ENCODE measurements at regions not wholly inside any gene's neighbourhood (a gene's known extent, or its start where the extent isn't known, plus 50 kb on each side); places are given as distances from the start of the nearest gene placed in this dataset.

DNA sequence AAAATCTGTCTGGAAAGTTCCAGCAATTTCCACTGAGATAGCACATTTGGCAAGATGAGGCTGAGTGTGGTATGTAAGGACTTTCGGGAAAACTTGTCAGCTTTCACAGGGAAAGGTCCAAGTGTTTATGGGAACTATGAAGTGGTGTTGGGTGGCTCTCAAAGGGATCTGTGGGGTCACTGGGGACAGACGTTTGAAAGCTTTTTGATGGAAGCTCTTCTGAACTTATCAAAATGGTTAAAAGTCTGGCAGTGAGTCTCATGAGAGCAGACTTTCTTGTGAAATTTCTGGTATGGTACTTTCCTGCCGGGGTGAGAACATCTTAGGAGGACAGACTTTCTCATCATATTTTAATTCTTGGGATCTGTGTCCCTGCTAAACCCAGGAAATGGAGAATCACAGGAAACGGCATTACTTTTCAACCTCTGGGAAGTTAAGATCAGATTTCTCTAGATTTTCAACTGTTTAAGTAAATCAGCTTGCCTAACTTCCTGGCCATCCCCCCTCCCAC is 546.3 kb upstream of the ZEB2 start:
- TF ChIP-seq EZH2phosphoT487 (IDR thresholded peaks at IDR 0.05; ENCODE audit: unreplicated experiment) (no peak), EZH2 (IDR thresholded peaks at IDR 0.05; ENCODE audit: low read depth, unreplicated experiment) (no peak)
- TF ChIP-seq, protein P1, sequence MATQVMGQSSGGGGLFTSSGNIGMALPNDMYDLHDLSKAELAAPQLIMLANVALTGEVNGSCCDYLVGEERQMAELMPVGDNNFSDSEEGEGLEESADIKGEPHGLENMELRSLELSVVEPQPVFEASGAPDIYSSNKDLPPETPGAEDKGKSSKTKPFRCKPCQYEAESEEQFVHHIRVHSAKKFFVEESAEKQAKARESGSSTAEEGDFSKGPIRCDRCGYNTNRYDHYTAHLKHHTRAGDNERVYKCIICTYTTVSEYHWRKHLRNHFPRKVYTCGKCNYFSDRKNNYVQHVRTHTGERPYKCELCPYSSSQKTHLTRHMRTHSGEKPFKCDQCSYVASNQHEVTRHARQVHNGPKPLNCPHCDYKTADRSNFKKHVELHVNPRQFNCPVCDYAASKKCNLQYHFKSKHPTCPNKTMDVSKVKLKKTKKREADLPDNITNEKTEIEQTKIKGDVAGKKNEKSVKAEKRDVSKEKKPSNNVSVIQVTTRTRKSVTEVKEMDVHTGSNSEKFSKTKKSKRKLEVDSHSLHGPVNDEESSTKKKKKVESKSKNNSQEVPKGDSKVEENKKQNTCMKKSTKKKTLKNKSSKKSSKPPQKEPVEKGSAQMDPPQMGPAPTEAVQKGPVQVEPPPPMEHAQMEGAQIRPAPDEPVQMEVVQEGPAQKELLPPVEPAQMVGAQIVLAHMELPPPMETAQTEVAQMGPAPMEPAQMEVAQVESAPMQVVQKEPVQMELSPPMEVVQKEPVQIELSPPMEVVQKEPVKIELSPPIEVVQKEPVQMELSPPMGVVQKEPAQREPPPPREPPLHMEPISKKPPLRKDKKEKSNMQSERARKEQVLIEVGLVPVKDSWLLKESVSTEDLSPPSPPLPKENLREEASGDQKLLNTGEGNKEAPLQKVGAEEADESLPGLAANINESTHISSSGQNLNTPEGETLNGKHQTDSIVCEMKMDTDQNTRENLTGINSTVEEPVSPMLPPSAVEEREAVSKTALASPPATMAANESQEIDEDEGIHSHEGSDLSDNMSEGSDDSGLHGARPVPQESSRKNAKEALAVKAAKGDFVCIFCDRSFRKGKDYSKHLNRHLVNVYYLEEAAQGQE (IDR thresholded peaks at IDR 0.05; ENCODE audit: unreplicated experiment) = no peak
- TF ChIP-seq, protein P2, sequence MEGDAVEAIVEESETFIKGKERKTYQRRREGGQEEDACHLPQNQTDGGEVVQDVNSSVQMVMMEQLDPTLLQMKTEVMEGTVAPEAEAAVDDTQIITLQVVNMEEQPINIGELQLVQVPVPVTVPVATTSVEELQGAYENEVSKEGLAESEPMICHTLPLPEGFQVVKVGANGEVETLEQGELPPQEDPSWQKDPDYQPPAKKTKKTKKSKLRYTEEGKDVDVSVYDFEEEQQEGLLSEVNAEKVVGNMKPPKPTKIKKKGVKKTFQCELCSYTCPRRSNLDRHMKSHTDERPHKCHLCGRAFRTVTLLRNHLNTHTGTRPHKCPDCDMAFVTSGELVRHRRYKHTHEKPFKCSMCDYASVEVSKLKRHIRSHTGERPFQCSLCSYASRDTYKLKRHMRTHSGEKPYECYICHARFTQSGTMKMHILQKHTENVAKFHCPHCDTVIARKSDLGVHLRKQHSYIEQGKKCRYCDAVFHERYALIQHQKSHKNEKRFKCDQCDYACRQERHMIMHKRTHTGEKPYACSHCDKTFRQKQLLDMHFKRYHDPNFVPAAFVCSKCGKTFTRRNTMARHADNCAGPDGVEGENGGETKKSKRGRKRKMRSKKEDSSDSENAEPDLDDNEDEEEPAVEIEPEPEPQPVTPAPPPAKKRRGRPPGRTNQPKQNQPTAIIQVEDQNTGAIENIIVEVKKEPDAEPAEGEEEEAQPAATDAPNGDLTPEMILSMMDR (conservative IDR thresholded peaks at IDR 0.05; ENCODE audit: low read depth in 2 of 2) = no peak
- TF ChIP-seq, protein P3, sequence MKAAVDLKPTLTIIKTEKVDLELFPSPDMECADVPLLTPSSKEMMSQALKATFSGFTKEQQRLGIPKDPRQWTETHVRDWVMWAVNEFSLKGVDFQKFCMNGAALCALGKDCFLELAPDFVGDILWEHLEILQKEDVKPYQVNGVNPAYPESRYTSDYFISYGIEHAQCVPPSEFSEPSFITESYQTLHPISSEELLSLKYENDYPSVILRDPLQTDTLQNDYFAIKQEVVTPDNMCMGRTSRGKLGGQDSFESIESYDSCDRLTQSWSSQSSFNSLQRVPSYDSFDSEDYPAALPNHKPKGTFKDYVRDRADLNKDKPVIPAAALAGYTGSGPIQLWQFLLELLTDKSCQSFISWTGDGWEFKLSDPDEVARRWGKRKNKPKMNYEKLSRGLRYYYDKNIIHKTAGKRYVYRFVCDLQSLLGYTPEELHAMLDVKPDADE (IDR thresholded peaks at IDR 0.05) = no peak

Data from GM23338 (cell line).